Activated CD4-positive, alpha-beta T cell treated with anti-CD3 and anti-CD28 coated beads, Interleukin-2, amount 10 ng/mL, durations not matched to agents 24 days and 14 days (primary cell): ENCODE measurements at regions not wholly inside any gene's neighbourhood (a gene's known extent, or its start where the extent isn't known, plus 50 kb on each side); places are given as distances from the start of the nearest gene placed in this dataset.
"Not testable (repeated sequence)": the region's sequence is repeated elsewhere in the genome, so short reads cannot be mapped to it uniquely, and the experiment has no call there.

Experiments used
- DNase-seq: peaks from one replicate; pipeline ENCODE4 v3.0.0; 2022
- H3K27ac Mint-ChIP-seq: one replicate; pipeline ENCODE4 v1.8.0; 2022; ENCODE audit warnings: mild to moderate bottlenecking, mixed read lengths
- H3K27me3 Mint-ChIP-seq: one replicate; pipeline ENCODE4 v1.8.0; 2022; ENCODE audit warnings: mixed read lengths
- H3K36me3 Mint-ChIP-seq: one replicate; pipeline ENCODE4 v1.8.0; 2022; ENCODE audit warnings: low read depth, mild to moderate bottlenecking, mixed read lengths
- H3K4me1 Mint-ChIP-seq: one replicate; pipeline ENCODE4 v1.8.0; 2021; ENCODE audit warnings: mixed read lengths
- H3K4me3 Mint-ChIP-seq: one replicate; pipeline ENCODE4 v1.8.0; 2022; ENCODE audit warnings: mild to moderate bottlenecking, moderate library complexity, mixed read lengths
- H3K9me3 Mint-ChIP-seq: one replicate; pipeline ENCODE4 v1.8.0; 2021; ENCODE audit warnings: mixed read lengths
- intact Hi-C: fragments of 100-400 bp; cut with micrococcal nuclease; formaldehyde crosslinking; loops from one replicate; pipeline ENCODE4 v1.15.1; 2023

DNA sequence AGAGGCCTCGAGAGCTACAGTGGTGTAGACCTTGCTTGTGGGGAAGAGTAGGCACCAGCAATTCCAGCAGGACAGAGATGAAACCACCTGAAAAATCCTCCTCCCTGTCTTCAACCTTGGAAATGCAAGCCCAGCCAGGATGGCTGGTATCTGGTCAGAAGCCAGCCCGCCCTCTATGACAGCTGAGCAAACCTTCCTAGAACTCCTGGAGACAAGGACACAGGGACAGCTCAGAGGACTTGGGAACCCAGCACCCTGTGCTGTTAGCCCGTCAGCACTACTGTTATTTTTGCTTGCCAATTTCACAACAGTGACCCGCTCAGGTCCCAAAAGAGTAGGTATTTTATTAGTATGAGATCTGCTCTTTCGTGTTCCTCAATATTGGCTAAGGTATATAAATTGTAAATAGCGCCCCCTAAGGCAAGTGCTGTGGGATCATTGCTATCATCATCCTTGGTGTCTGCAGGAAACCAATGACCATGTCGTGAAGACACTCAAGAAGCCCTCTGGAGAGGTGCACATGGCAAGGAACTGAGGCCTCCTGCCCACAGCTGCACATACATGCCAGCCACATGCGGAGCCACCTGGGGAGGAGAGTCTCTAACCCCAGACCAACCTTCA, 156.5 kb upstream of the CHST15 start:
- no peak for DNase-seq
- no peaks in the 10 kb centered on the region for H3K4me1 Mint-ChIP-seq
- H3K4me3 Mint-ChIP-seq: no peak overlapping the region
- no peak overlapping the region for H3K27ac Mint-ChIP-seq
- intact Hi-C loops: no loop called here
- H3K9me3 Mint-ChIP-seq: no peaks in the 10 kb centered on the region
- H3K36me3 Mint-ChIP-seq: no peaks in the 10 kb centered on the region
- H3K27me3 Mint-ChIP-seq: no peaks in the 10 kb centered on the region

DNA sequence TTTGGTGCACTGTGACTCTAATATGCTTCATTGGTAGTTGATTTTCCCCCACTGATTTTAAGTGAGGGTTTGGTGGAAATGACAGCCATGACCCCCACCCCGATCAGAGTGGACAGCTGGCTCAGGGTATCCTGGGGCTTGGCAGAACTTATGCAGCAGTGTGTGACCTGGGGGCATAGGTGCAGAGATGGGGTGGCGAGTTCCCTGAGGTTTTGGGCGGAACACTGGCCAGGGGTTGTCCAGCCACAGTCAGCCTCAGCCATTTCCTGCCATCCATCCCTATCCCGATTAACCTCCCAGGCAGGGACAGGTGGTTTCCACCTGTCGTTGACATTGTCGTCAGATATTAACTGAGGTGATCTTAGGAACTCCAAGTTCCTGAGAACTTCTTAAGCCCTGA, 155.8 kb upstream of the CHST15 start:
- intact Hi-C loops: no loop called here
- Mint-ChIP-seq H3K36me3 (no peaks in the 10 kb centered on the region), H3K4me3 (no peak overlapping the region), H3K27ac (no peak overlapping the region), H3K4me1 (no peaks in the 10 kb centered on the region), H3K27me3 (no peaks in the 10 kb centered on the region), H3K9me3 (no peaks in the 10 kb centered on the region)
- DNase-seq: no peak

DNA sequence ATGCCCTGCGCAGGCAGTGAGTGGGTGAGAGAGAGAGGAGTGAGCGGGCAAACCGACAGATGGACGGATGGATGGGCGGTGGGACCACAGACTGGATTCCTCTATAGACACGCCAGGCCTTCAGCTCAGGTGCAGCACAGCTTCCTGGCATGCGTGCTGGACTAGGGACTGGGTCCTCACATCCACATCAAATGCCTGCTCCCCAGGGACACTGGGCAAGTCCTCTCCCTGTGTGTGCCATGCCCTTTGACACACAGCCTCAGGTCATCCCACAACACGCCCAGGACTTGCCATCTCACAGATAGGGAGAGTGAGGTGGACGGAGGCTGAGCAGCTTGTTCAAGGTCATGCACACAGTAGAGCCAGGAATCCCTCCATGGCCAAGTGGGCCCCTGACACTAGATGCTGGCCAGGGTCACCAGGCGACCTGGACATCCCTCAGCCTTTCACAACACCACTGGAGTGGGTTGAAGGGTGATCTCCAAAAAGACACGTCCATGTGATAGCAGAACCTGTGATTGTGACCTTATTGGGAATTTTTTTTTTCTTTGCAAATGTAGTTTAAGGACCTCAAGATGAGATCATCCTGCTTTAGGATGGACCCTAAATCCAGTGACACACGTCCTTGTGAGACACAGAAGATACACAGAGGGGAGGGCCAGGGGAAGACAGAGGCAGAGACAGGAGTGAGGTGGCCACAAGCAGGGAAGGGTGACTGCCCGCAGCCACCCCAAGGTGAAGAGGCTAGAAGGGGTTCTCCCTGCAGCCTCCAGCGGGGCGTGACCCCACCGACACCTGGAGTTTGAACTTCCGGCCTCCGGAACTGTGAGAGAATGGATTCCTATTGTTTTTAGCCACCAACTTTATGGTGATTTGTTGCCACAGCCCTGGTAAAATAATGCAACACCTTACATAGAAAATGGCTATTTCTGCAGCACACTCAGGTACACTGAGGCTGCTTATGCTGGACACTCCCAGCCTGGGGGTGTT, 155.0 kb upstream of the CHST15 start:
- intact Hi-C loops: no loop called here
- DNase-seq: no peak
- Mint-ChIP-seq H3K9me3 (no peaks in the 10 kb centered on the region), H3K4me3 (no peak overlapping the region), H3K4me1 (no peaks in the 10 kb centered on the region), H3K27me3 (no peaks in the 10 kb centered on the region), H3K36me3 (no peaks in the 10 kb centered on the region), H3K27ac (no peak overlapping the region)

GRCh38 chr10:124245806-124246440, 152.5 kb upstream of the CHST15 start:
- no peak for DNase-seq
- Mint-ChIP-seq H3K4me3 (no peak overlapping the region), H3K27ac (no peak overlapping the region), H3K36me3 (no peaks in the 10 kb centered on the region), H3K9me3 (no peaks in the 10 kb centered on the region), H3K4me1 (no peaks in the 10 kb centered on the region), H3K27me3 (no peaks in the 10 kb centered on the region)
- intact Hi-C loops: no loop called here

DNA sequence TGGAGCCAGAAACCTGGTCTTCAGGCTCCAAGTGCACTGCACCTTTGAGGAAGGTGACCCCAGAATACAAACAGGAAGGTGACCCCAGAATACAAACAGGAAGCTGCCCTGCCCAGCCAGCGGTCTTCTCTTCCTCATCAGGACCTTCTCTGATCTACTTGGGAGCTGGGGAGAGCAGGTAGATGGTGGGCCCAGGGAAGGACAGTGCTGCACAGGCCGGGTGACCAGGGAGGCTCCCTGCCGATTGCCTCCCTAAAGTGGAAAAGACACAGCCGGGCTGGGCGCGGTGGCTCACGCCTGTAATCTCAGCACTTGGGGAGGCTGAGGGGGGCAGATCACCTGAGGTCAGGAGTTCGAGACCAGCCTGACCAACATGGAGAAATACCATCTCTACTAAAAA, 151.8 kb upstream of the CHST15 start:
- Mint-ChIP-seq H3K4me3 (no peak overlapping the region), H3K36me3 (no peaks in the 10 kb centered on the region), H3K27me3 (no peaks in the 10 kb centered on the region), H3K9me3 (no peaks in the 10 kb centered on the region), H3K27ac (no peak overlapping the region), H3K4me1 (no peaks in the 10 kb centered on the region)
- intact Hi-C loops: no loop called here
- DNase-seq: no peak

- Mint-ChIP-seq H3K4me3 (no peak overlapping the region), H3K36me3 (no peaks in the 10 kb centered on the region), H3K9me3 (no peaks in the 10 kb centered on the region), H3K4me1 (no peaks in the 10 kb centered on the region), H3K27me3 (no peaks in the 10 kb centered on the region), H3K27ac (no peak overlapping the region)
- intact Hi-C loops: no loop called here
- DNase-seq: no peak
Measured at GRCh38 chr10:124244256-124244877, 151.0 kb upstream of the CHST15 start.

DNA sequence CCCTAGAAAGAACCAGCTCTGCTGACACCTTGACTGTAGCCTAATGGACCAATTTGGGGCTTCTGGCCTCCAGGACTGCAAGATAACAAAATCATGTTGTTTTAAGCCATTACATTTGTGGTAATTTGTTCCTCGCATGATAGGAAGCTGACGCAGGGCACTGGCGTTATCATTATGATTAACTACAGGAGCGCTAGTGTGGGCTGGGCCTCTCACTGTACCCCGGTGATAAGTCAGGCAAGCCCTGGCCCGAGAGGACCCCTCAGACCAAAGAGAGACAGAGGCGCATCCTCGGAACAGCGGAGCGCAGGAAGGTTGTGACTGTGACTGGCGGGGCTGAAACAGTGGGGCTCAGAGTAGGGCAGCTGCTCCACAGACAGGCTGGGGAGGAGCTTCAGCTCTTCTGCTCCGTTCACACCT, 150.3 kb upstream of the CHST15 start:
- intact Hi-C loops: no loop called here
- Mint-ChIP-seq H3K4me1 (no peaks in the 10 kb centered on the region), H3K27me3 (no peaks in the 10 kb centered on the region), H3K9me3 (no peaks in the 10 kb centered on the region), H3K4me3 (no peak overlapping the region), H3K27ac (no peak overlapping the region), H3K36me3 (no peaks in the 10 kb centered on the region)
- no peak for DNase-seq

DNA sequence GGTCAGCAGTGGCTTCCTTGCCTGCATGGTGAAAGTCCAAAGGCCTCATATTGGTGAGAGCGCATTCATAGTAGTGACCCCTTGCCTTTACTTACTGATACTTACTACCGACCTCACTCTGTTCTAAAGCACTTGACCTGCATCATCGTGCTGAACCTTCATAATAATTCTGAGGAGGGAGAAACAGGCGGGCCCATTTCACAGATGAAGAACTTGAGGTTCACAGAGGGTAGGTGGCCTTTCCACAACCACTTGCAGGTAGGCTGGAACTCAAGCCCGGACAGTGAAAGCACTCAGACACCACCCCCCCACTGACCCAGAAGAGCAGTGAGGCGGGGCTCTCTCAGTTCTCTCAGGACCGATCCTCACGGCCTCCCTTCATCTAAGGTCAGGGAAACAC, 149.4 kb upstream of the CHST15 start:
- intact Hi-C loops: no loop called here
- Mint-ChIP-seq H3K27me3 (no peaks in the 10 kb centered on the region), H3K4me3 (no peak overlapping the region), H3K9me3 (no peaks in the 10 kb centered on the region), H3K27ac (no peak overlapping the region), H3K36me3 (no peaks in the 10 kb centered on the region), H3K4me1 (no peaks in the 10 kb centered on the region)
- no peak for DNase-seq

GRCh38 chr10:124242365-124242764, 149.0 kb upstream of the CHST15 start:
- no peaks in the 10 kb centered on the region for H3K9me3 Mint-ChIP-seq
- intact Hi-C loops: no loop called here
- H3K27ac Mint-ChIP-seq: no peak overlapping the region
- no peaks in the 10 kb centered on the region for H3K36me3 Mint-ChIP-seq
- H3K4me3 Mint-ChIP-seq: no peak overlapping the region
- H3K27me3 Mint-ChIP-seq: no peaks in the 10 kb centered on the region
- no peaks in the 10 kb centered on the region for H3K4me1 Mint-ChIP-seq
- no peak for DNase-seq

GRCh38 chr10:124241510-124241909, 148.1 kb upstream of the CHST15 start:
- DNase-seq, intact Hi-C loops, H3K4me1 Mint-ChIP-seq, H3K4me3 Mint-ChIP-seq, H3K36me3 Mint-ChIP-seq, H3K27ac Mint-ChIP-seq, H3K9me3 Mint-ChIP-seq, H3K27me3 Mint-ChIP-seq: not testable (repeated sequence)

- DNase-seq: no peak
- Mint-ChIP-seq H3K27me3 (no peaks in the 10 kb centered on the region), H3K27ac (no peak overlapping the region), H3K9me3 (no peaks in the 10 kb centered on the region), H3K36me3 (no peaks in the 10 kb centered on the region), H3K4me3 (no peak overlapping the region), H3K4me1 (no peaks in the 10 kb centered on the region)
- intact Hi-C loops: no loop called here
Measured at GRCh38 chr10:124240839-124241291, 147.5 kb upstream of the CHST15 start.

GRCh38 chr10:124239696-124240095, 146.3 kb upstream of the CHST15 start:
- intact Hi-C loops: no loop called here
- no peaks in the 10 kb centered on the region for H3K9me3 Mint-ChIP-seq
- H3K4me1 Mint-ChIP-seq: no peaks in the 10 kb centered on the region
- H3K27me3 Mint-ChIP-seq: no peaks in the 10 kb centered on the region
- no peak overlapping the region for H3K27ac Mint-ChIP-seq
- DNase-seq: no peak
- no peaks in the 10 kb centered on the region for H3K36me3 Mint-ChIP-seq
- H3K4me3 Mint-ChIP-seq: no peak overlapping the region

DNA sequence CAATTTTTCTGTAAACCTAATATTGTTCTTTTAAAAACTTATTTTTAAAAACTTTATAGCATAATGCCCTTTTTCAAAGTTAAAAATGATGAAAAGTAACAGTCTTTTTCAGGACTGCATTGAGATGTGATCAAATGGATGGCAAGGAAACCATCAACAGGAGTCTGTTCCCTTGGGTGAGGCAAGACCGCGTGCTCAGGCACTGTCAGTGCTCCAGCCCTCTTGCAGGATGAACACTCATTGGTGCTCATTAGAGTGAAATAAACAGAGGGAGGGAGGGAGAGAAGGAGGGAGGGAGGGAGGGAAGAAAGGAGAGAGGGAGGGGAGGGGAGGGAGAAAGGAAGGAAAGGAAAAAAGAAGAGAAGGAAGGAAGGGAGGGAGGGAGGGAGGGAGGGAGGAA, 145.7 kb upstream of the CHST15 start:
- Mint-ChIP-seq H3K27ac (no peak overlapping the region), H3K4me1 (no peaks in the 10 kb centered on the region), H3K36me3 (no peaks in the 10 kb centered on the region), H3K4me3 (no peak overlapping the region), H3K9me3 (no peaks in the 10 kb centered on the region), H3K27me3 (no peaks in the 10 kb centered on the region)
- no peak for DNase-seq
- intact Hi-C loops: no loop called here

DNA sequence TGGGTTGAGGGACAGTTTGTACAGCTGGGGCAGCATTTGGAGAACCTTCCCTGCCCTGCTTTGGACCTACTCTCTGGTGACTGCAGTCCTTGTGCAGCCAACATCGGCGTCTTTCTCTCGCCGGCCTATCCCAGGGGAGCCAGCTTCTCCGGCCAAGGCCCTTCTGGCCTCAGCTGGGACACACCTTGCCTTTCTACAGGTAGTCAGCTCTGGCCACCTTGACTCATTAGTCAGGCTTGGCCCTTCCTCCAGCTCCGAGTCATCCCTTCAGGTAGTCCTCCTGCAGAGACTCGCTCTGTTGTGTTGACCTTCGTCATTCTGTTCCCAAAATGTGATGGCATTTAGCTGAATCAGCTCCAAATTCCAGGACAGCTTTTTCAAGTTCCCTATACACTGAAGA, 145.0 kb upstream of the CHST15 start:
- H3K36me3 Mint-ChIP-seq: no peaks in the 10 kb centered on the region
- H3K27ac Mint-ChIP-seq: no peak overlapping the region
- DNase-seq: no peak
- H3K27me3 Mint-ChIP-seq: no peaks in the 10 kb centered on the region
- H3K4me1 Mint-ChIP-seq: no peaks in the 10 kb centered on the region
- no peaks in the 10 kb centered on the region for H3K9me3 Mint-ChIP-seq
- intact Hi-C loops: no loop called here
- no peak overlapping the region for H3K4me3 Mint-ChIP-seq
